Kidney epithelial cell (primary cell): ENCODE measurements at regions not wholly inside any gene's neighbourhood (a gene's known extent, or its start where the extent isn't known, plus 50 kb on each side); places are given as distances from the start of the nearest gene placed in this dataset.

Experiments used
- DNase-seq: peaks from one replicate; pipeline ENCODE4 v3.0.0-alpha.2; 2010; ENCODE audit warnings: low read depth
- H3K27me3 ChIP-seq: 2 replicates; pipeline ENCODE4 v1.6.0; 2011; ENCODE audit warnings: low read length; ENCODE audit not compliant: control insufficient read depth, insufficient read depth
- H3K36me3 ChIP-seq: 2 replicates; pipeline ENCODE4 v1.5.1; 2011; ENCODE audit warnings: low read length; ENCODE audit not compliant: control insufficient read depth, insufficient read depth
- H3K4me3 ChIP-seq: 2 replicates; pipeline ENCODE4 v1.5.1; 2011; ENCODE audit warnings: low read depth, mild to moderate bottlenecking, control low read depth, low read length
- TF ChIP-seq, protein P1 (sequence below): IDR thresholded peaks from 2 replicates; pipeline ENCODE4 v1.5.1; 2011; ENCODE audit warnings: mild to moderate bottlenecking, moderate library complexity, low read length, control low read depth, inconsistent platforms; ENCODE audit not compliant: insufficient read depth, poor library complexity, severe bottlenecking

DNA sequence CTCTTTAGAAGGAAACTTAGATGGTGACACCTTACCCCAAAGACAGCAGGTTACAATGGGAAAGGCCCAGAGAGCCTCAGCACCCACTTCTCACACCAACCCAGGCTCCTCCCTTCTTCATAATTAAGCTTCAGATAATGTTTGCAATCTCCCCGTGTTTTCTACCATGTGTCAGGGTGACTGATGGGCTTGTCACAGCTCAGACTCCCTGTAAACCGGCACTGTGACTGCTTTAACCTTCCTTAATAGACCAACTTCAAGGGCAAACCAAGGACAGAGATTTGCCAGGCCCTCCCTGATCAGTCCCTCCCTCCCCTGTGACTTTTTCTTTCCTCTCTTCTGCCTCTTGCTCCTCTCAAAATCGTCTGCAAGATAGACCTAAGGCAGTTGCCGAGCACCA, 760.6 kb upstream of the EEF2KMT start:
- Histone ChIP-seq H3K36me3 (no peaks in the 10 kb centered on the region), H3K27me3 (no peaks in the 10 kb centered on the region), H3K4me3 (no peak overlapping the region)
- TF ChIP-seq, protein P1, sequence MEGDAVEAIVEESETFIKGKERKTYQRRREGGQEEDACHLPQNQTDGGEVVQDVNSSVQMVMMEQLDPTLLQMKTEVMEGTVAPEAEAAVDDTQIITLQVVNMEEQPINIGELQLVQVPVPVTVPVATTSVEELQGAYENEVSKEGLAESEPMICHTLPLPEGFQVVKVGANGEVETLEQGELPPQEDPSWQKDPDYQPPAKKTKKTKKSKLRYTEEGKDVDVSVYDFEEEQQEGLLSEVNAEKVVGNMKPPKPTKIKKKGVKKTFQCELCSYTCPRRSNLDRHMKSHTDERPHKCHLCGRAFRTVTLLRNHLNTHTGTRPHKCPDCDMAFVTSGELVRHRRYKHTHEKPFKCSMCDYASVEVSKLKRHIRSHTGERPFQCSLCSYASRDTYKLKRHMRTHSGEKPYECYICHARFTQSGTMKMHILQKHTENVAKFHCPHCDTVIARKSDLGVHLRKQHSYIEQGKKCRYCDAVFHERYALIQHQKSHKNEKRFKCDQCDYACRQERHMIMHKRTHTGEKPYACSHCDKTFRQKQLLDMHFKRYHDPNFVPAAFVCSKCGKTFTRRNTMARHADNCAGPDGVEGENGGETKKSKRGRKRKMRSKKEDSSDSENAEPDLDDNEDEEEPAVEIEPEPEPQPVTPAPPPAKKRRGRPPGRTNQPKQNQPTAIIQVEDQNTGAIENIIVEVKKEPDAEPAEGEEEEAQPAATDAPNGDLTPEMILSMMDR = no peak
- DNase-seq = no peak

DNA sequence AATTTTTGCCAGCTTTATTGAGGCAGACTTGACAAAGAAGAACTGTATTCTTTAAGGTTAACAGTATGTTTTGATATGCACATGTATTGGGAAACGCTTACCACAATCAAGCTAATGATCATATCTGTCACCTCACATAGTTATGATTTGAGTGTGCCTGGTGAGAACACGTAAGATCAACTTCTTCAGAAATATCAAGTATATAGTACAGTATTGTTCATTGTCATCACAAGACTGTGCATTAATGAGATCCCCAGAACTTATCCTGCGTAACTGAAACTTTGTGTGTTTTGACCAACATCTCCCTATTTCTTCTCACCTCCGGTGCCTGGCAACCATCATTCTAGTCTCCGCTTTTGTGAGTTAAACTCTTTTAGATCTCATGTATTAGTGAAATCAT, 756.4 kb upstream of the EEF2KMT start:
- no peaks in the 10 kb centered on the region for H3K27me3 ChIP-seq
- TF ChIP-seq, protein P1 = no peak
- no peak for DNase-seq
- H3K36me3 ChIP-seq = no peaks in the 10 kb centered on the region
- H3K4me3 ChIP-seq = no peak overlapping the region

DNA sequence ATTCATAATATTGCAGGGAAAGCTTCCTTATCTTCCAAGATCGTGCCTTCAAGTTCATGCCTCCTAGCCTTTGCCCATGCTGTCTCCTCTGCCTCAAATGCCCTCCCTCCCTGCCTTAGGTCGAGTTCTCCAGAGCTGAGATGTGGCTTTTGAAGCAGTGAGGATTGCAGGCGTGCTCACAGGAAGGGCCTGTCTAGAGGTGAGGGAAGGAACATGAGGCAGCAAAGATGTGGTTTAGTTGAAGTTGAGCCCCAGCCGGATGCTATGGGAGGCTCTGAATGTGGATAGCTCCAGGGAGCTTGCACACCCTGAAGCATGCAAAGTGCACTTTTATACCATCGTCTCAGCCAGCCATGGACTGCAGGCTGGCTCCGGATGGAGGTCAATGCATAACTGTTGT, 754.6 kb upstream of the EEF2KMT start:
- Histone ChIP-seq H3K27me3 (no peaks in the 10 kb centered on the region), H3K4me3 (no peak overlapping the region), H3K36me3 (no peaks in the 10 kb centered on the region)
- no peak for DNase-seq
- TF ChIP-seq, protein P1 = no peak

DNA sequence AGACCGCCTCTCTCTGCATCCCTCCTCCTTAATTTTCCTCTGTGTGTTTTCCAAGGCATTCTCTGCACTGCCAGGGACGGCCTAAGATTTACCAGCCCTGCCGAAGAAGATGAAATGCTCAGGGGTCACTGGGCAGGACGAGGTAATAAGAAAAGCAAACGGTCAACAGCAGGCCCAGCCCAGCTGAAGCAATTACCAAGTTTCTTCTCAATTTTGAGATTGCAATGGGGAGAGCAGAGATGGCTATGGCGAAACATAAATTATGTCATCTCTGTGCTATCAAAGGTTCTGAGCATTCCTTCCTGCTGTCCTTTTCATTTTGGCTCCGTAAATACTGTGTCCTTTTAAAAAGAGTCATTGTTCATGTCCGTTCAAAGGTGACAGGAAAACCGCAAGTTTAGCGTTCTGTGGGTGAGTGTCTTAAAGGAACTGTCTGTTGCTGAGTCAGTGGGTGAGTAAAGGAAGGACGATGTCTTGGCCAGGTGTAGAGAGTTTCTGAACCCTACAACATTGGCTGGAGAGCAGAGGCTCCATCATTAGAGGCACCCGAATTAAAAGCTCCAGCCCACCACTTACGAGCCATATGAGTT, 753.9 kb upstream of the EEF2KMT start:
- Histone ChIP-seq H3K4me3 (no peak overlapping the region), H3K27me3 (no peaks in the 10 kb centered on the region), H3K36me3 (no peaks in the 10 kb centered on the region)
- TF ChIP-seq, protein P1 = no peak
- DNase-seq = peak; percentile 16

DNA sequence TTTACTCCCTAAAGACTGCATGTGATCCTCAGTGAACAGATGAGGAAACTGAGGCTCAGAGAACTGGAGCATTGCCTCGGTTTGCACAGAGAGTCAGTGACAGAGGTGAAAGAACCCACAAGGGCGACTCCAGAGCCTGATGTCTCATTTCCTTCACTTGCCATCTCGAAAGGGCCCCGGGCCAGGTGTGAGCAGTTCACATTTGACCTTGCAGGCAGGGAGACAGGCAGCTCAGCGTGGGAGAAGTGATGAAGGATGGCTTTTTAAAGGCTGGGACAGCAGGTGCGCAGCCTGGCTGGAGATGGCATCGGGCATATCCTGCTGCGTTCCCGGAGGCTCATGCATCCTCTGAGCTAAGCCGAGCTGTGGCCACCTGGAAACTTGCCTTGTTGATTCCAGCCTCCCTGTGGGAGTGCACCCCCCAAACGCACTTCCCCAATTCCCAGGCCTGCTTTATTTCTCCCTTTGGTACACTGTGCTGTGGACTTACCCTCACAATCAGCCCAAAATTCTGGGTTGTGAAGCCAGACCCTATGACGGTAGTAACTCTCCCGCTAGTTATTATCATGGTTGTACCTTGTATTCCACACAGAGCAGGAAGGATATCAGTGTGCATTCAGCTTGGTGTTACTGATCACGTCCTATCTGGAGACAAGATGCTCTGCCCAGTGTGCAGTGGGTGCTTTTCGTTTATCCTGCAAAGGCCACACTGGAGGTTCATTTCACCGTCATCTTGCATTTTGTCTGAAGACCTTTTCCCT, 753.2 kb upstream of the EEF2KMT start:
- TF ChIP-seq, protein P1 = no peak
- Histone ChIP-seq H3K4me3 (no peak overlapping the region), H3K36me3 (no peaks in the 10 kb centered on the region), H3K27me3 (no peaks in the 10 kb centered on the region)
- no peak for DNase-seq
